ENCODE measurements at regions not wholly inside any gene's neighbourhood (a gene's known extent, or its start where the extent isn't known, plus 50 kb on each side); places are given as distances from the start of the nearest gene placed in this dataset.

DNA sequence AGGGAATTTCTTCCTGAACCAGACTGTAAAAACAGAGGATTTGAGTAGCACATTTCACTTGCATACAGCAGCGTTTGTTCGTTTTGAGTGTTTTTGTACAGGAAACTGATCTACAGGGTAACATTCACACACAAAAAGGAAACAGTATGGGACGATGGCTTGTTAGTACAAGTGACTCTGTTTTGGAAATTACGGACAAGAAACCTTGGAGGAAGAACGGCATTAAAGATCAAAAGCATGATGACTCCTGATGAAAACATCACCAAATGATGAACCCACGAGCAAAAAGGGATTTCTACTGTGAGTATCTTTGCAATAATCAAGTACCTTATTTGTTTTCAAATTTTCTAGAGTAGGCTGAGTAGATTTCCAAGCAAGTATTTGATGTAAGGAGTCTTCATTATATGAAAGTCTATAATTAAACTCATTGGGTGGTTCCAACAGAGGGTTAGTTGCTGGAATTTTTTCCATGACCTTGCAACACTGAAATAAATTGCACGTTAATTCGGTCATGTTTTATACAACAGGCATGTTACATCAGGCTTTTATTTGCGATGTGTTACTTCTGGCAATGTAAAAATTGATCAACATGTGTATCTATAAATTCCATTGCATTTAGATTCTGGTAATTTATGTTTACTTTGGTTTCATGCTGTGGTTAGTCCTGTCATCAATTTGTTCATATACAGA is 76.7 kb upstream of the KCNK2 start:
- no peaks in the 10 kb centered on the region for H3K36me3 Mint-ChIP-seq (ENCODE audit: unreplicated experiment)

DNA sequence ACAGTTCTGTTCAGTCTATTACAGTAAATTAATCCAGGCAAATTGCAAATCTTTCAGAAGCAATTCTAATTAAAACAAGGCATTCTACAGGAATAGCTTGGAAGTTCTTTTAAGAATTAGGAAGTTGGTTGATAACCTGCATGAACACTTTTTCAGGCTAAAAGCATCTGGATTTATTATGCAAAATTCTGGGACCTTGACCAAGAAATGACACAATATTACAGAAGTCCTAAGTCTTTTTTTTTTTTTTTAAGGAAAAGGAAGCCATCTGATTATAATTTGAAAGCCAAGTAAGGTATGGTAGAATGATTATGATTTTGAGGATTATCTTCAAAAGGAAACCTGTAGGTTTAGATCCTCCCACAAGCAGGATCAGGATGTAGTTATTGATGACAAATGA is 74.7 kb upstream of the KCNK2 start:
- Mint-ChIP-seq H3K4me1 (ENCODE audit: low read depth, unreplicated experiment) (no peaks in the 10 kb centered on the region), H3K9me3 (ENCODE audit: unreplicated experiment) (peaks cover 1% of the 10 kb centered on the region), H3K4me3 (ENCODE audit: unreplicated experiment) (no peak overlapping the region), H3K27ac (ENCODE audit: unreplicated experiment) (no peak overlapping the region), H3K36me3 (ENCODE audit: unreplicated experiment) (no peaks in the 10 kb centered on the region), H3K27me3 (ENCODE audit: unreplicated experiment) (no peaks in the 10 kb centered on the region)
- TF ChIP-seq, protein P1, sequence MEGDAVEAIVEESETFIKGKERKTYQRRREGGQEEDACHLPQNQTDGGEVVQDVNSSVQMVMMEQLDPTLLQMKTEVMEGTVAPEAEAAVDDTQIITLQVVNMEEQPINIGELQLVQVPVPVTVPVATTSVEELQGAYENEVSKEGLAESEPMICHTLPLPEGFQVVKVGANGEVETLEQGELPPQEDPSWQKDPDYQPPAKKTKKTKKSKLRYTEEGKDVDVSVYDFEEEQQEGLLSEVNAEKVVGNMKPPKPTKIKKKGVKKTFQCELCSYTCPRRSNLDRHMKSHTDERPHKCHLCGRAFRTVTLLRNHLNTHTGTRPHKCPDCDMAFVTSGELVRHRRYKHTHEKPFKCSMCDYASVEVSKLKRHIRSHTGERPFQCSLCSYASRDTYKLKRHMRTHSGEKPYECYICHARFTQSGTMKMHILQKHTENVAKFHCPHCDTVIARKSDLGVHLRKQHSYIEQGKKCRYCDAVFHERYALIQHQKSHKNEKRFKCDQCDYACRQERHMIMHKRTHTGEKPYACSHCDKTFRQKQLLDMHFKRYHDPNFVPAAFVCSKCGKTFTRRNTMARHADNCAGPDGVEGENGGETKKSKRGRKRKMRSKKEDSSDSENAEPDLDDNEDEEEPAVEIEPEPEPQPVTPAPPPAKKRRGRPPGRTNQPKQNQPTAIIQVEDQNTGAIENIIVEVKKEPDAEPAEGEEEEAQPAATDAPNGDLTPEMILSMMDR (IDR thresholded peaks at IDR 0.05; ENCODE audit: partially characterized antibody, unreplicated experiment), result no peak
- DNase-seq, result no peak

More for the DNA sequence above, 76.7 kb upstream of the KCNK2 start:
- no peak overlapping the region for H3K27ac Mint-ChIP-seq (ENCODE audit: unreplicated experiment)
- H3K27me3 Mint-ChIP-seq (ENCODE audit: unreplicated experiment), result no peaks in the 10 kb centered on the region
- no peak overlapping the region for H3K4me3 Mint-ChIP-seq (ENCODE audit: unreplicated experiment)
- peaks cover 1% of the 10 kb centered on the region for H3K9me3 Mint-ChIP-seq (ENCODE audit: unreplicated experiment)
- TF ChIP-seq, protein P1 (IDR thresholded peaks at IDR 0.05; ENCODE audit: partially characterized antibody, unreplicated experiment), result no peak
- no peak for DNase-seq
- H3K4me1 Mint-ChIP-seq (ENCODE audit: low read depth, unreplicated experiment), result no peaks in the 10 kb centered on the region

DNA sequence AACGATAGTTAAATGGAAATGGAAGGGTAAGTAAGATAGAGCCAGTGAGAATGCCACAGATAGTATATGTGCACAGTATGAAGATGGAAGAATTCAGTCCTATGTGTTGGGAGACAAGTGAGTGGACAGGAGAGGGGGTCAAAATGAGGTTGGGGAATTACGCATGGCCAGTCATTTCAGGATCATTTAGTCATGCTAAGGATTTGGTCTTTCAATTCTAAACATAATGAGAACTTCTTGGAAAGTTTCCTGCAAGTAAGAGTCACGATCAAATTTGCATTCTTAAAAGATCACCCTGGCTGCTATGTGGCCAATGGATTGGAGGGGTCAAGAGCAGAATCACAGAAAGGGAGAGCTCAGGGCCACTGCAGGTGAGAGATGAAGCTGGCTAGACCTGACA is 64.0 kb upstream of the KCNK2 start:
- Mint-ChIP-seq H3K9me3 (ENCODE audit: unreplicated experiment) (no peaks in the 10 kb centered on the region), H3K4me1 (ENCODE audit: low read depth, unreplicated experiment) (no peaks in the 10 kb centered on the region), H3K4me3 (ENCODE audit: unreplicated experiment) (no peak overlapping the region), H3K36me3 (ENCODE audit: unreplicated experiment) (no peaks in the 10 kb centered on the region), H3K27ac (ENCODE audit: unreplicated experiment) (no peak overlapping the region), H3K27me3 (ENCODE audit: unreplicated experiment) (no peaks in the 10 kb centered on the region)
- DNase-seq, result no peak
- TF ChIP-seq, protein P1 (IDR thresholded peaks at IDR 0.05; ENCODE audit: partially characterized antibody, unreplicated experiment), result no peak

- H3K9me3 Mint-ChIP-seq (ENCODE audit: unreplicated experiment), result no peaks in the 10 kb centered on the region
- no peak overlapping the region for H3K4me3 Mint-ChIP-seq (ENCODE audit: unreplicated experiment)
- H3K27me3 Mint-ChIP-seq (ENCODE audit: unreplicated experiment), result no peaks in the 10 kb centered on the region
- no peaks in the 10 kb centered on the region for H3K4me1 Mint-ChIP-seq (ENCODE audit: low read depth, unreplicated experiment)
- TF ChIP-seq, protein P1 (IDR thresholded peaks at IDR 0.05; ENCODE audit: partially characterized antibody, unreplicated experiment), result no peak
- no peak overlapping the region for H3K27ac Mint-ChIP-seq (ENCODE audit: unreplicated experiment)
- DNase-seq, result no peak
- H3K36me3 Mint-ChIP-seq (ENCODE audit: unreplicated experiment), result no peaks in the 10 kb centered on the region
These were observed 60.3 kb upstream of the KCNK2 start for GRCh38 chr1:215022204-215022603.

- H3K4me1 Mint-ChIP-seq (ENCODE audit: low read depth, unreplicated experiment), result no peaks in the 10 kb centered on the region
- H3K9me3 Mint-ChIP-seq (ENCODE audit: unreplicated experiment), result no peaks in the 10 kb centered on the region
- TF ChIP-seq, protein P1 (IDR thresholded peaks at IDR 0.05; ENCODE audit: partially characterized antibody, unreplicated experiment), result no peak
- no peak overlapping the region for H3K4me3 Mint-ChIP-seq (ENCODE audit: unreplicated experiment)
- H3K27me3 Mint-ChIP-seq (ENCODE audit: unreplicated experiment), result no peaks in the 10 kb centered on the region
- H3K36me3 Mint-ChIP-seq (ENCODE audit: unreplicated experiment), result no peaks in the 10 kb centered on the region
- no peak overlapping the region for H3K27ac Mint-ChIP-seq (ENCODE audit: unreplicated experiment)
- no peak for DNase-seq
These were observed 59.8 kb upstream of the KCNK2 start for GRCh38 chr1:215022741-215023141.

Data from glutamatergic neuron (in vitro differentiated cells).